Left ventricle myocardium superior (tissue), 1 donor: ENCODE measurements at regions not wholly inside any gene's neighbourhood (a gene's known extent, or its start where the extent isn't known, plus 50 kb on each side); places are given as distances from the start of the nearest gene placed in this dataset.
"Not testable (repeated sequence)": the region's sequence is repeated elsewhere in the genome, so short reads cannot be mapped to it uniquely, and the experiment has no call there.

Experiments
- ATAC-seq: fragments of 200-7000 bp; cut with Tn5 transposase; one replicate; pipeline ENCODE4 v1.9.1; 2020; ENCODE audit warnings: mild to moderate bottlenecking, moderate library complexity
- DNase-seq: peaks from one replicate; pipeline ENCODE4 v3.0.0-alpha.2; 2020
- intact Hi-C: fragments of 100-400 bp; cut with micrococcal nuclease; formaldehyde crosslinking; loops from one replicate; pipeline ENCODE4 v1.11.0; 2022
- donor health status: DM: no; HTN: yes; CAD: no; lungs with severe emphysema.

DNA sequence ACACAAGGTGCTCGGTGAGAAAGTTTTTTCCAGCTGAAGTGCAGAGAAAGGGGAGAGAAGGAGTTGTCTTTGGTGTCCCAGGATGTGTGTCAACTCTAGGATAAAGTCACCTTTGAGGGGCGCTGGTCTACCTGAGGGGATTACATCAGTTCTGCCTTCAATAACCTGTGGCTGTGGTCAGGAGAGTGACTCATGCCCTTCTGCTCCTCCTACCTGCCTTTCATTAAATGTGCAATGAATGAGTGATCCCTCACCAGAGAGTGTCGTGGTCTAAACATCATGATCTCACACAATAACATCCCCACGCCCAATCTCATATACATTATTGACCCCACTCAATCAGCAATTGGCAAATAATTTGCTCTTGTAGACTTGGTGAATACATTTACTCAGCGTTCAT is 156.4 kb downstream of the POTEB start:
- ATAC-seq, intact Hi-C loops, DNase-seq: not testable (repeated sequence)

- DNase-seq, intact Hi-C loops, ATAC-seq: not testable (repeated sequence)
These were observed 158.8 kb downstream of the POTEB start for GRCh38 chr15:21718779-21719178.

DNA sequence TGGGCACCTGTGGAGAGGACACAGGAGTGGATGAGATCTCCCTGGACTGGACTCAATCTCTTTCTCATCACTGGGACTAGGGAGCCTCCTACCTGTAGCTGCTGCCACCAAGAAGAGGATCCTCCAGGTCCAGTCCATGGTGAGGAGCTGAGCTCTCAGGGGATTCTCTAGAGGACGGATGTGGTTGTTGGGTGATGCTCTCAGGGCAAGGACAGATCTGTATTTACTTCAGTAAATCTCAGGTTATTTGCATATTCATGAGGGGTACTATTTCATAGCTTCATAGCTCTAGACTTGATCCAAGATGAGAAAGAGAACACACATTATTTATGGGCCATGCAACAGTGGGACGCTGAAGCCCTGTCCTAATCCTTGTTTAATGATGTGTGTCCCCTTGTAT is 159.4 kb downstream of the POTEB start:
- DNase-seq, ATAC-seq, intact Hi-C loops: not testable (repeated sequence)

- ATAC-seq, DNase-seq, intact Hi-C loops: not testable (repeated sequence)
These were observed 159.9 kb downstream of the POTEB start for GRCh38 chr15:21717661-21718060.

- intact Hi-C loops, ATAC-seq, DNase-seq: not testable (repeated sequence)
These were observed 172.1 kb downstream of the POTEB start for GRCh38 chr15:21705480-21705879.

- intact Hi-C loops, ATAC-seq, DNase-seq: not testable (repeated sequence)
These were observed 178.9 kb downstream of the POTEB start for GRCh38 chr15:21698620-21699019.

GRCh38 chr15:21695089-21695488 is 182.4 kb downstream of the POTEB start:
- intact Hi-C loops, ATAC-seq, DNase-seq: not testable (repeated sequence)

DNA sequence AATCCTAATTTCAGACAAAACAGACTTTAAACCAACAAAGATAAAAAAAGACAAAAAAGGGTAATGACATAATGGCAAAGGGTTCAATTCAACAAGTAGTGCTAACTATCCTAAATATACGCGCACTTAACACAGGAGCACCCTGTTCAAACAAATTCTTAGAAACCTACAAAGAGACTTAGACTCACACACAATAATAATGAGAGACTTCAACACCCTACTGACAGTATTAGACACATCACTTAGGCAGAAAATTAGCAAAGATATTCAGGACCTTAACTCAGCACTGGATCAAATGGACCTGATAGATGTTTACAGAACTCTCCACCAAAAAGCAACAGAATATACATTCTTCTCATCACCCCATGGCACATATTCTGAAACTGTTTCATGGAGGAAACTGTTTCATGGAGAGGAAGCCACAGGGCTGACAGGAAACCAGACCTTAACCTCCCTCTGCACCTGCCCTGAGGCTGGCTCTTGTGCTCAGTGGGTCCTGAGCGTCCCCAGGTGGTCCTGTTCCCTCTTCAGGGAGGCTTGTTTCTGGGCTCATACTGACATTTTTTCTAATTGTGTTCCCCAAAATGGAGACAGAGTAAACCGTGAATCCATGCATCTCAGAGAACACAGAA is 184.9 kb downstream of the POTEB start:
- intact Hi-C loops, DNase-seq, ATAC-seq: not testable (repeated sequence)

GRCh38 chr15:21656798-21657397 is 216.6 kb upstream of the POTEB3 start:
- DNase-seq, ATAC-seq, intact Hi-C loops: not testable (repeated sequence)

- ATAC-seq, DNase-seq, intact Hi-C loops: not testable (repeated sequence)
These were observed 215.9 kb upstream of the POTEB3 start for GRCh38 chr15:21656114-21656746.

DNA sequence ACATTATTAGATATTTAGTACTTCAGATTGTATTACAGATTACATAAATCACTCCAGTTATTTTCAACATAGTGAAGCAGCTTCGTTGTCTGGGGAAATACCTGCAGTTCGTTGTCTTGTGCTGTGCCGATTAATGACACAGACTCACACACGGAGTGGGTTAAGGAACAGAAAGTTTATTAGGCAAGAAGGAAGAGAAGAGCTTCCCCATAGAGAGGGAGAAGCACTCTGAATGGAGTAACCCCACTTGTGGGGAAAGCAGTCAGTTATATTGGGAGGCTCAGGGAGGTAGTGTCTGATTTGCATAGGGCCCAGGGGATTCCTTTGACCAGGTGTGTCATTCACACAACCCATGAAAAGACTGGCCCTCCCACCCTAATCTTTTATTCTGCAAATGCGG is 213.4 kb upstream of the POTEB3 start:
- ATAC-seq, intact Hi-C loops, DNase-seq: not testable (repeated sequence)

DNA sequence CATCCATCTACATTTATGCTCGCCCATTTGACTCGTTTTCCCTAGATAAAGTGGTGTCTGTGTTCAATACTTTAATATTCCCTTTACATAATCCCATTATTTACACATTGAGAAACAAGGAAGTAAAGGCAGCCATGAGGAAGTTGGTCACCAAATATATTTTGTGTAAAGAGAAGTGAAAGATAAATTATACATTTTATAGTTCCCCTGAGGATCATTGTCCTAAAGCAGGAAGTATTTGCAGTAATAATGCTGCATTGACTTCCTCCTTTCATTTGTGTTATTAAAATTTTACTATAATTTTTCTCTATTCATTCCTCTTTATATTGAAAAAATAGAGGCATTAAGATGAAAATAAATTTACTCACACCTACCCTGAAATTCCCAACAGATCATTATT is 198.5 kb upstream of the POTEB3 start:
- ATAC-seq, DNase-seq, intact Hi-C loops: not testable (repeated sequence)

- ATAC-seq, intact Hi-C loops, DNase-seq: not testable (repeated sequence)
These were observed 186.4 kb upstream of the POTEB3 start for GRCh38 chr15:21626694-21627093.

- intact Hi-C loops, ATAC-seq, DNase-seq: not testable (repeated sequence)
These were observed 168.9 kb upstream of the POTEB3 start for GRCh38 chr15:21609223-21609622.

- DNase-seq, intact Hi-C loops, ATAC-seq: not testable (repeated sequence)
These were observed 125.1 kb upstream of the POTEB3 start for GRCh38 chr15:21565426-21565825.

DNA sequence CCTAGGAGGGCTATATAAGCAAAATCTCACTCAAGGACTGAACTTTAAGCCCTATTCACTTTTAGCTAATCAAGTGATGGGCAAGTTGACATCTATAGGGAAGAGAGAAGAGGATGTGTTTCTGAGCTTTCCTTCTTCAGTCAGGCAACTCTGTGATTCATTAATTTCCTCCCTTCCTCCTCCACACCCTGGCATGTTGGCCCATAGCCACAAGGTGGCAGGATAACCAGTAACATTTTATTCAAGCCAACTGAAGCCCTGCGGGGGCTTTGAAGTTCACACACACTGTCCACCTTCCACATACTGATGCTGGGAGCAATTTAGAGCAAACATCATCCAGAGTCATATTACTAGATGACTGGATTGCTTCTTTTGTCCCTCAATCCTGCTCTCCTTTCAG is 111.5 kb upstream of the POTEB3 start:
- intact Hi-C loops, ATAC-seq: not testable (repeated sequence)

DNA sequence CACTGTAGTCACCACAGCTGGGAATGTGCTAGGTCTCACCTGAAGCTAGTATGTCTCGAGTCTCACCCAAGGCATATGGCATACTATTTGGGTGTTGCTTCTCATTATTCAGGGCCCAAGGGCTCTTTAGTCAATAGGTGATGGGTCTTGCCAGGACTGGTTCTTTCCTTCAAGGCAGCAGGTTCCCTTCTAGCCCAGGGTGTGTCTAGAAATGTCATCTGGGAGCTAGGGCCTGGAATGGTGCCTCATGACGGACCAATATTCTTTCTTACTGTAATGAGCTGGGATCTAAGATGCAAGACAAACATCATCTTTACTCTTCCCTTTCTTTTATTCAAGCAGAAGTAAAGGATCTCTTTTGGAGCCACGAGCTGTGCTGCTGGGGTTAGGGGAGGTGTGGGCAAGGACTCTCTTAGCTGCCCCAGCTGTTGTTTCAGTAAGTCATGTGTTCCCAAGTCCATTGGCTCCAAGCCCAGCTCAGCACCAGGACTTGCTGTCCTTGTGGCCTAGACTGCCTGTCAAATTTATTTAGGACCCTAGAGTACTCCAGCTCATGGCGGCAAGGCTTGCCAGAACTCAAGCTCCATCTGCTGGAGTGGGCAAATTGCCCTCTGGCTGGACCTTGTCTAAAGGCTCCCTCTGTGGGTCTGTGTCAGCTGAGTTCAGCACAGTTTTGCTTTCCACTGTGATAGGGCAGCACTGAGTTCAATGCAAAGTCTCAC is 106.0 kb upstream of the POTEB3 start:
- DNase-seq, result peak; percentile 30
- peak; percentile 99 for ATAC-seq
- intact Hi-C loops, result not testable (repeated sequence)

More for the DNA sequence above, 111.5 kb upstream of the POTEB3 start:
- DNase-seq, result not testable (repeated sequence)

DNA sequence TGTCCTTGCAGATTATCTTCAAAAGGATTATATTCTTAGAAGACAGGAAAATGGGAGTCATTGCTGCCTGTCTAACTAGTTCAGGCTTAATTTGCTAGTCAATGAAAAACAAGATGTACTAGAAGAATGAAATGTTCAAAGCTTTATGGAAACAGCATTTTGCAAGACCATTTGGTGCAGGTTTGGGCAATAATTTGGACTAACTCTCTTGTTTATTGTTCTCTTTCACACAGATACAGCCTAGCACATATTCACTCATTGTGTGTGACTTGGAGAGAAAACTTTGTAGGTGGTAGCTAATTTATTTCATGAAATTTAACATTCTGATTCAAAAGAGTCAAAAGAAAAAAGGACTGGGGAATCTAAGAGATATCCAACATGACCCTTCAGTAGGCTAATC is 92.5 kb upstream of the POTEB3 start:
- intact Hi-C loops, DNase-seq: not testable (repeated sequence)
- peak; percentile 67 for ATAC-seq

GRCh38 chr15:21516248-21516647 is 75.9 kb upstream of the POTEB3 start:
- DNase-seq, ATAC-seq, intact Hi-C loops: not testable (repeated sequence)
